C4-2B (cell line): ENCODE measurements at regions not wholly inside any gene's neighbourhood (a gene's known extent, or its start where the extent isn't known, plus 50 kb on each side); places are given as distances from the start of the nearest gene placed in this dataset.

Experiments used
- CTCF ChIP-seq: fragments of 450-650 bp; conservative IDR thresholded peaks from 2 replicates; pipeline ENCODE4 v1.5.1; 2017; ENCODE audit warnings: mild to moderate bottlenecking
- ZFX ChIP-seq: fragments of 450-650 bp; IDR thresholded peaks from 2 replicates; pipeline ENCODE4 v1.6.1; 2017

- TF ChIP-seq CTCF (no peak), ZFX (no peak)
Observed at GRCh38 chr6:44020664-44021425, 106.4 kb downstream of the MRPL14 start.
